ENCODE measurements at regions not wholly inside any gene's neighbourhood (a gene's known extent, or its start where the extent isn't known, plus 50 kb on each side); places are given as distances from the start of the nearest gene placed in this dataset.

- Histone ChIP-seq H3K4me1 (no peaks in the 10 kb centered on the region), H3K27ac (no peak overlapping the region), H3K36me3 (no peaks in the 10 kb centered on the region), H3K27me3 (no peaks in the 10 kb centered on the region), H3K4me3 (no peak overlapping the region), H3K9me3 (no peaks in the 10 kb centered on the region)
- ATAC-seq = no peak
- intact Hi-C loops (cut with DNase I) = no loop called here
- no peak for DNase-seq
- 90% methylated on average over 5 of the region's 11 CpGs for WGBS (ENCODE audit: insufficient coverage, low coverage, low lambda C conversion rate, missing lambda C conversion rate)
- TF ChIP-seq CTCF (IDR thresholded peaks at IDR 0.05) = no peak
- no peak for TF ChIP-seq POLR2A (IDR thresholded peaks at IDR 0.05)
These were observed 104.7 kb upstream of the PFN2 start for GRCh38 chr3:150075417-150075865.

- H3K36me3 ChIP-seq = no peaks in the 10 kb centered on the region
- no peak overlapping the region for H3K27ac ChIP-seq
- no peaks in the 10 kb centered on the region for H3K4me1 ChIP-seq
- no peaks in the 10 kb centered on the region for H3K27me3 ChIP-seq
- H3K9me3 ChIP-seq = no peaks in the 10 kb centered on the region
- TF ChIP-seq CTCF (IDR thresholded peaks at IDR 0.05) (no peak), POLR2A (IDR thresholded peaks at IDR 0.05) (no peak)
- intact Hi-C loops (cut with DNase I) = no loop called here
- DNase-seq = no peak
- H3K4me3 ChIP-seq = no peak overlapping the region
- ATAC-seq = no peak
- 67% methylated on average over 7 of the region's 7 CpGs for WGBS (ENCODE audit: insufficient coverage, low coverage, low lambda C conversion rate, missing lambda C conversion rate)
These were observed 104.2 kb upstream of the PFN2 start for GRCh38 chr3:150074697-150075416.

GRCh38 chr3:150074277-150074676 is 103.6 kb upstream of the PFN2 start:
- Histone ChIP-seq H3K36me3 (no peaks in the 10 kb centered on the region), H3K4me1 (no peaks in the 10 kb centered on the region), H3K4me3 (no peak overlapping the region), H3K9me3 (no peaks in the 10 kb centered on the region), H3K27me3 (no peaks in the 10 kb centered on the region), H3K27ac (no peak overlapping the region)
- intact Hi-C loops (cut with DNase I) = no loop called here
- no peak for TF ChIP-seq POLR2A (IDR thresholded peaks at IDR 0.05)
- TF ChIP-seq CTCF (IDR thresholded peaks at IDR 0.05) = no peak
- DNase-seq (no peak), ATAC-seq (no peak)
- 34% methylated on average over 2 of the region's 3 CpGs for WGBS (ENCODE audit: insufficient coverage, low coverage, low lambda C conversion rate, missing lambda C conversion rate)

- no peaks in the 10 kb centered on the region for H3K4me1 ChIP-seq
- no peak for ATAC-seq
- H3K27ac ChIP-seq = no peak overlapping the region
- no peak overlapping the region for H3K4me3 ChIP-seq
- no peak for DNase-seq
- WGBS (ENCODE audit: insufficient coverage, low coverage, low lambda C conversion rate, missing lambda C conversion rate) = 90% methylated on average over 1 of the region's 1 CpG
- intact Hi-C loops (cut with DNase I) = no loop called here
- H3K27me3 ChIP-seq = no peaks in the 10 kb centered on the region
- no peaks in the 10 kb centered on the region for H3K9me3 ChIP-seq
- no peaks in the 10 kb centered on the region for H3K36me3 ChIP-seq
- TF ChIP-seq CTCF (IDR thresholded peaks at IDR 0.05) (no peak), POLR2A (IDR thresholded peaks at IDR 0.05) (no peak)
These were observed 102.8 kb upstream of the PFN2 start for GRCh38 chr3:150073513-150073912.
